ENCODE measurements at regions not wholly inside any gene's neighbourhood (a gene's known extent, or its start where the extent isn't known, plus 50 kb on each side); places are given as distances from the start of the nearest gene placed in this dataset.
A peak's percentile ranks its signal among the peaks of the same experiment; 100 is the strongest.

DNA sequence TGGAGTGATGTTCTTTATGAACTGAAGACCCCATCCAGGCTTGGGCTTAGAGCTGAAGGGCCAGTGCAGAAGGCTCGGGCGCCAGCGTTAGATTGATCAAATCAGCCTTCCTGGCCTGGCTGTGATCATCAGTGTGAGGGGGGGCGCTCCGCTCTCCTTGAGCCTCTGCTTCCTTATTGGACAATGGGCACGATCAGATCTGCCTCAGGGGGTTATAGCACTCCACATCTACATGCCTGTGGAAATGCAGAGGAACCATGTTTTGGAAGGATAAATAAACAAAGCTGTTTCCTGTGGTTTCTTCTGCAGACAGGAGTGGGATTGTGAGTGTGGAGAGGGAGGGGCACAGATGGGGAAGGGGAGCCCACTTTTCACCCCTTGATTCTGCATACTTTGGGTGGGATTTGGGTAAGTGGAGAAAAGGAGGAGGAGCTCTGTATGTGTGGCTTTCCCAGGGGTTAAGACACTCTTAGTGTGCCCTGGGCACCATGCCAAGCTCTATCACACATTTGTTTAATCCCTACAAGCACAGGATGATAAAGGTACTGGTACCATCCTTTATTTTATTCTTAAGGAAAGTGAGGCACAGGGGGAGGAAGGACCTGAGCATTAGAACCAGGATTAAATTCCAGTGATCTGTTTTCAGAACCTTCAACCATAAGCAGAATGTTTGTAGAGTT lies 150.5 kb downstream of the EN1 start:
- H3K27ac ChIP-seq = no peak overlapping the region

DNA sequence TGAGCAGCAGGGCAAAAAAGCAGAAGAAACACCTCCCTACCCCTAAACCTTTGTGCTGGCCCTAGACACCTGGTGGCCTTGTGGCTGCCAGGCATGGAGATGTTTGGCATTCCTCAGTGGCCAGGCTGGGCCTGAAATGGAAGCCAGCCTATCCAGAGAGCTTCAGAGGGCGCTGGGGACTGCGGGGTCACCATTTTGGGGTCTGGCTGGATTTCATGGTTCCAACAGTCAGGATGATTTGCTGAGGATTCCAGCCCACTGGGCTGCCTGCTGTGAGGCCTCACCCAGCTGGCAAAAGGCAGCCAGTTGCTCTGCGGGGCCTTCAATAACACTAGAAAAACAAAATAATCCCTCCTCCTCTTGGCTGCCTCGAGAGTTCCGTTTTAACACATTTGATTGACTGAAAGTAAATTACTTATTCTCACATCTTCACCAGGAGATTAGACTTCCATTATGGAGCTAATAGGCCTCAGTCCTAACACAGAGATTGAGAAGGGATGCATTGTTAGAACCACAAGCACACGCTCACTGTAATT lies 154.1 kb downstream of the EN1 start:
- Histone ChIP-seq H3K9ac (no peak overlapping the region), H3K27ac (no peak overlapping the region), H3K4me3 (no peak overlapping the region), H2AFZ (replicated peaks) (no peak overlapping the region), H3K79me2 (ENCODE audit: low read depth) (no peaks in the 10 kb centered on the region), H3K4me1 (peaks cover 10% of the 10 kb centered on the region), H3K9me3 (ENCODE audit: low read depth) (no peaks in the 10 kb centered on the region), H3K27me3 (peaks cover 67% of the 10 kb centered on the region), H4K20me1 (ENCODE audit: low read depth) (peaks cover 4% of the 10 kb centered on the region), H3K36me3 (no peaks in the 10 kb centered on the region), H3K4me2 (peak overlapping the region; percentile 12), H3F3A (ENCODE audit: low read depth) (peaks cover 11% of the 10 kb centered on the region)
- TF ChIP-seq EZH2phosphoT487 (IDR thresholded peaks at IDR 0.05) = peak; percentile 92
- no peak for TF ChIP-seq CTCF (IDR thresholded peaks at IDR 0.05)
- Mint-ChIP-seq H3K9me3 (peaks cover 5% of the 10 kb centered on the region), H3K36me3 (no peaks in the 10 kb centered on the region), H3K27me3 (ENCODE audit: insufficient read depth, low read depth) (peaks cover 13% of the 10 kb centered on the region), H3K27ac (no peak overlapping the region), H3K4me1 (peaks cover 17% of the 10 kb centered on the region), H3K4me3 (no peak overlapping the region)
- DNase-seq (ENCODE audit: low spot score) = peak; percentile 57

More for the DNA sequence above, 150.5 kb downstream of the EN1 start:
- H3K9me3 ChIP-seq (ENCODE audit: low read depth) = no peaks in the 10 kb centered on the region
- H3K4me3 ChIP-seq = no peak overlapping the region
- TF ChIP-seq EZH2 (IDR thresholded peaks at IDR 0.05) (no peak), EZH2phosphoT487 (IDR thresholded peaks at IDR 0.05) (no peak), CTCF (IDR thresholded peaks at IDR 0.05) (no peak)
- no peak overlapping the region for H3K9ac ChIP-seq
- H4K20me1 ChIP-seq (ENCODE audit: low read depth) = peaks cover 4% of the 10 kb centered on the region
- Mint-ChIP-seq H3K9me3 (peaks cover 2% of the 10 kb centered on the region), H3K27me3 (ENCODE audit: insufficient read depth, low read depth) (peaks cover 8% of the 10 kb centered on the region), H3K4me3 (no peak overlapping the region), H3K36me3 (no peaks in the 10 kb centered on the region), H3K4me1 (peaks cover 17% of the 10 kb centered on the region), H3K27ac (no peak overlapping the region)
- H3K4me2 ChIP-seq = no peak overlapping the region
- H3K27me3 ChIP-seq = peaks cover 45% of the 10 kb centered on the region
- no peaks in the 10 kb centered on the region for H3K79me2 ChIP-seq (ENCODE audit: low read depth)
- no peaks in the 10 kb centered on the region for H3K36me3 ChIP-seq
- no peak for DNase-seq (ENCODE audit: low spot score)
- peaks cover 10% of the 10 kb centered on the region for H3K4me1 ChIP-seq
- peaks cover 11% of the 10 kb centered on the region for H3F3A ChIP-seq (ENCODE audit: low read depth)
- no peak overlapping the region for H2AFZ ChIP-seq (replicated peaks)

DNA sequence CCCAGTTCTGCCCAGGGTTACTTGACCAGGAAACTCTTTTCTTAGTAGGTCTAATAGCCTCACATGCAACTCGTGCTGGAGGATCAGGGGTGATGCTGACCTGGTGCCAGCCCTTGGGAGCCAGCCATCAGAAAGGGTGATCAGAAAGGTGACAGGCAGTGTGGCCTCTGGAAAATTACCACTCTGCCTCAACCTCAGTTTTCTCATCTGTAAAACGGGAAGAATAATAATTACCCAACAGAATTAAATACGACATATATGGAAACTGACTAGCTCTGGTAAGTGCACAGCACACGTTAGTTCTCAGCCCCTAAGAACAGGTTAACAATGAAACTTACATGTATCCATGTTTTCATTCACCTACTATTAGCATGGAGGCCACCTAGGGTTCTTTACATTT lies 157.6 kb downstream of the EN1 start:
- Mint-ChIP-seq H3K27ac (no peak overlapping the region), H3K9me3 (peaks cover 5% of the 10 kb centered on the region), H3K4me3 (no peak overlapping the region), H3K27me3 (ENCODE audit: insufficient read depth, low read depth) (peaks cover 11% of the 10 kb centered on the region), H3K36me3 (no peaks in the 10 kb centered on the region), H3K4me1 (peaks cover 13% of the 10 kb centered on the region)
- Histone ChIP-seq H3F3A (ENCODE audit: low read depth) (peaks cover 11% of the 10 kb centered on the region), H3K9me3 (ENCODE audit: low read depth) (no peaks in the 10 kb centered on the region), H2AFZ (replicated peaks) (no peak overlapping the region), H3K9ac (no peak overlapping the region), H3K79me2 (ENCODE audit: low read depth) (no peaks in the 10 kb centered on the region), H3K4me2 (no peak overlapping the region), H3K27me3 (peaks cover 54% of the 10 kb centered on the region), H3K4me1 (peaks cover 10% of the 10 kb centered on the region), H4K20me1 (ENCODE audit: low read depth) (peaks cover 4% of the 10 kb centered on the region), H3K36me3 (no peaks in the 10 kb centered on the region), H3K27ac (no peak overlapping the region), H3K4me3 (no peak overlapping the region)
- TF ChIP-seq CTCF (IDR thresholded peaks at IDR 0.05) (no peak), EZH2 (IDR thresholded peaks at IDR 0.05) (no peak), EZH2phosphoT487 (IDR thresholded peaks at IDR 0.05) (no peak)
- DNase-seq (ENCODE audit: low spot score) = no peak

Data from neural progenitor cell (in vitro differentiated cells).